Breast epithelium (tissue), 4 donors: ENCODE measurements at regions not wholly inside any gene's neighbourhood (a gene's known extent, or its start where the extent isn't known, plus 50 kb on each side); places are given as distances from the start of the nearest gene placed in this dataset.

Experiments used
- DNase-seq, 2 donors: peaks; one replicate each; pipeline ENCODE4 v3.0.0-alpha.2; 2019; ENCODE audit warnings: low spot score in 2 of 2
- H3K27ac ChIP-seq, 2 donors: fragments of 200-600 bp; sonication (generic) in 1 of 2; one replicate each; pipeline ENCODE4 v1.5.1; 2016 to 2019; ENCODE audit warnings: mild to moderate bottlenecking in 1 of 2
- H3K27me3 ChIP-seq, 2 donors: fragments of 200-600 bp; sonication (generic) in 1 of 2; one replicate each; pipeline versions ENCODE4 v1.5.1 to v1.6.0; 2017 to 2019; ENCODE audit warnings: control low read depth in 1 of 2, mild to moderate bottlenecking in 1 of 2
- H3K36me3 ChIP-seq: fragments of 200-600 bp; one replicate; pipeline ENCODE4 v1.5.1; 2019
- H3K4me1 ChIP-seq, 2 donors: fragments of 200-600 bp; sonication (generic); one replicate each; pipeline ENCODE4 v1.5.1; 2016 to 2019; ENCODE audit warnings: control low read depth in 1 of 2
- H3K4me3 ChIP-seq, 3 donors: fragments of 200-600 bp; sonication (generic); 1 replicate in 2 of 3; 2 replicates in 1 of 3; pipeline ENCODE4 v1.5.1; 2016 to 2019; ENCODE audit warnings: mild to moderate bottlenecking in 3 of 3, moderate library complexity in 2 of 3
- H3K9me3 ChIP-seq, 2 donors: fragments of 200-600 bp; sonication (generic) in 1 of 2; one replicate each; pipeline ENCODE4 v1.5.1; 2016 to 2019; ENCODE audit warnings: control low read depth in 1 of 2
- CTCF ChIP-seq, 3 donors: fragments of 450-650 bp; IDR thresholded peaks; one replicate each; pipeline ENCODE4 v1.5.1; 2016 to 2017; ENCODE audit warnings: antibody characterized with exemption in 3 of 3, mild to moderate bottlenecking in 3 of 3, moderate library complexity in 3 of 3
- POLR2A ChIP-seq: fragments of 450-650 bp; IDR thresholded peaks from one replicate; pipeline ENCODE4 v1.6.1; 2016; ENCODE audit warnings: antibody characterized with exemption, mild to moderate bottlenecking, moderate library complexity
- POLR2AphosphoS5 ChIP-seq, 3 donors: sonication (generic); formaldehyde crosslinking; IDR thresholded peaks; one replicate each; pipeline ENCODE4 v1.6.1; 2017; ENCODE audit warnings: antibody characterized with exemption in 3 of 3
- intact Hi-C: fragments of 100-400 bp; cut with DNase I; formaldehyde crosslinking; loops from one replicate; pipeline ENCODE4 v1.15.1; 2023; ENCODE audit warnings: low total_unique reads

DNA sequence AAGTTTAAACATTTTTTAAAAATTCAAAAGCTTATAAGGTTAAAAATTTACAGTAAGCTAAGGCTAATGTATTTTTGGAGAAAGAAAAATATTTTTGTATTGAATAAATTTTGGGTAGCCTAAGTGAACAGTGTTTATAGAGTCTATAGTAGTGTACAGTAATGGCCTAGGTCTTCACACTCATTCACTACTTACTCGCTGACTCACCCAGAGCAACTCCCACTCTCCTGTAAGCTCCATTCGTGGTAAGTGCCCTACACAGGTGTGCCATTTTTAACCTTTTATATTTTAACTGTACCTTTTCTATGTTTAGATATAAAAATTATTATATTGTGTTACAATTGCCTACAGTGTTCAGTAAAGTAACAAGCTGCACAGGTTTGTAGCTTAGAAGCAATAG, 96.6 kb upstream of the FREM2 start:
- Histone ChIP-seq H3K27ac (no peak overlapping the region), H3K4me1 (no peaks in the 10 kb centered on the region), H3K4me3 (no peak overlapping the region), H3K27me3 (no peaks in the 10 kb centered on the region), H3K9me3 (no peaks in the 10 kb centered on the region), H3K36me3 (no peaks in the 10 kb centered on the region)
- no peak for DNase-seq
- no peak for TF ChIP-seq POLR2AphosphoS5 (IDR thresholded peaks at IDR 0.05)
- TF ChIP-seq CTCF (IDR thresholded peaks at IDR 0.05), result no peak
- intact Hi-C loops, result no loop called here

DNA sequence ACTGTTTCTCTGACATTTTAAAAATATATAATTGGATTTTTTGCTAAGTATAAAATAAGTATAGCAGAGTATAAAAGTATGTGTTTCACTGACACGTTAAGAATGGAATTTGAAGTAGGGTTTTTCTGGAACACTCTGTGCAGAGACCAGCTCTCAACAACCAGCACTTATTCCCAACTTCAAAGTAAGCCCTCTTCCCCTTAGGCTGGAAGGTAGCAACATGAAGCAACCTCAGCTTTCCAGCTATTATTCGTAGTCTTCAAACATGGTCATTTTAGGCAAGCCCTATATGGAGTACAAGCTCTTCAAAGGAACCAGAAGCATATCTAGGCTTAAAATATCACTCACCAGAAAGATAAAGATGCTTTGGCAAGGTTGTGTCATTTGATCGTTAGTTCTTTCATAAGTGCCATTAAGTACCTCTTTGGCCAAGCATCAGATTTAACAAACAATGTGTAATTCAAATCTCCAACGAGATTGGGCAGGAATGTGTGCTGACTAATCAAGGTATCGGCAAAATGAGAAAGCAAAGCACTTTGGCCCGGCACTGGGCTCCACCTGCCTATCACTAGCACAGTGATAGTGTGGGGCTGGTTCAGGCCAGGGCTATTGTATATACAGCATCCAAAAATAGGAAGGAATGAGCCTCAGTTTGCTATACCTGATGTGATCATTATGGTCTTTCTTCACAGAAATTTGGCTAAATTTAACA, 95.9 kb upstream of the FREM2 start:
- no peaks in the 10 kb centered on the region for H3K4me1 ChIP-seq
- TF ChIP-seq POLR2A, result no peak
- TF ChIP-seq POLR2AphosphoS5 (IDR thresholded peaks at IDR 0.05), result no peak
- no peak for TF ChIP-seq CTCF (IDR thresholded peaks at IDR 0.05)
- DNase-seq, result no peak
- H3K9me3 ChIP-seq, result no peaks in the 10 kb centered on the region
- no peak overlapping the region for H3K27ac ChIP-seq
- H3K4me3 ChIP-seq, result no peak overlapping the region
- no peaks in the 10 kb centered on the region for H3K27me3 ChIP-seq
- H3K36me3 ChIP-seq, result no peaks in the 10 kb centered on the region
- intact Hi-C loops, result no loop called here

DNA sequence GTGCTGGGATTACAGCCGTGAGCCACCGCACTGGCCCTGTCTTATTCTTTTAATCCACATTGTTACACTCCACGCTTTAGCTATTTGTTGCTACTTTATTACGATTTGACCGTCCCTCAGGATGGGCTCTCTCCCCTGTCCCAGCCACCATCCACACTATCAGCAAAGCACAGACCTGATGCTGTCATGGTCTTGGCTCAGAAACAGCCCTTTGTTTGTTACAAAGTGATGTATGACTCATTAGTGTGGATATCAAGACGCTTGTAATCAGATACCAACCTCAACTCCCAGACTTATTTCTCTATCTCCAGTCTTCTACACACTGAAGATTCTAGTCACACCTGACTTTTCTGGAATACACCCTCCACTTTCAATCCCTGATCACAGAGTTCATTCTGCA, 84.6 kb upstream of the FREM2 start:
- no peaks in the 10 kb centered on the region for H3K4me1 ChIP-seq
- no peak overlapping the region for H3K4me3 ChIP-seq
- no peaks in the 10 kb centered on the region for H3K9me3 ChIP-seq
- intact Hi-C loops, result no loop called here
- no peaks in the 10 kb centered on the region for H3K36me3 ChIP-seq
- H3K27ac ChIP-seq, result no peak overlapping the region
- H3K27me3 ChIP-seq, result no peaks in the 10 kb centered on the region
- TF ChIP-seq POLR2AphosphoS5 (IDR thresholded peaks at IDR 0.05) (no peak), CTCF (IDR thresholded peaks at IDR 0.05) (no peak), POLR2A (no peak)
- no peak for DNase-seq

- H3K4me1 ChIP-seq, result no peaks in the 10 kb centered on the region
- no peak for TF ChIP-seq POLR2AphosphoS5 (IDR thresholded peaks at IDR 0.05)
- intact Hi-C loops, result no loop called here
- no peaks in the 10 kb centered on the region for H3K36me3 ChIP-seq
- no peak for DNase-seq
- H3K9me3 ChIP-seq, result no peaks in the 10 kb centered on the region
- no peak overlapping the region for H3K4me3 ChIP-seq
- no peak overlapping the region for H3K27ac ChIP-seq
- no peaks in the 10 kb centered on the region for H3K27me3 ChIP-seq
Measured at GRCh38 chr13:38606699-38607535, 80.0 kb upstream of the FREM2 start.

DNA sequence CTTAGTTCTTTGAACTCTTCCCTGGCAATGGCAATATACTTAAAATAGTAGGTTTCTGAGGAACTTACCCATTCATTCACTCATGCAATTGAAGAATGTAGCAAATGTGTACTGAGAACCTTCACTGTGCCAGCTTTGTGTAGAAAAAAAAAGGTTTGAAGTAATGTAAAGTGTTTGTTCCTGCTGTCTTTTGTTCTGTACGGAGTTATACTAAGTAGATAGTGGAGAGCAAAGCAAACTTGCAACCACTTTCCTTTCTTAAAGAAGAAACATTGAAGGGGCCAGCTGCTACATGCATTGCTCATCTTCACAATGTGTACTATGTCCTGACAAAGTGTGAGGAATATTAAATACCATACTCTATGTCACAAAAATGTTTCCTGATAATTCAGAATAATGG, 68.9 kb upstream of the FREM2 start:
- Histone ChIP-seq H3K4me3 (no peak overlapping the region), H3K27ac (no peak overlapping the region), H3K4me1 (no peaks in the 10 kb centered on the region), H3K36me3 (no peaks in the 10 kb centered on the region), H3K27me3 (no peaks in the 10 kb centered on the region), H3K9me3 (no peaks in the 10 kb centered on the region)
- DNase-seq, result no peak
- intact Hi-C loops, result no loop called here
- TF ChIP-seq POLR2AphosphoS5 (IDR thresholded peaks at IDR 0.05) (no peak), POLR2A (no peak), CTCF (IDR thresholded peaks at IDR 0.05) (no peak)
